ENCODE measurements at regions not wholly inside any gene's neighbourhood (a gene's known extent, or its start where the extent isn't known, plus 50 kb on each side); places are given as distances from the start of the nearest gene placed in this dataset.

GRCh38 chr1:79133774-79134364 lies 127.3 kb upstream of the ADGRL4 start:
- H3K4me1 Mint-ChIP-seq: no peaks in the 10 kb centered on the region
- H3K36me3 Mint-ChIP-seq (ENCODE audit: insufficient read depth): no peaks in the 10 kb centered on the region
- ATAC-seq (replicated peaks; ENCODE audit: extremely low read depth, poor library complexity, severe bottlenecking): no peak
- H3K27me3 Mint-ChIP-seq: no peaks in the 10 kb centered on the region
- peaks cover 7% of the 10 kb centered on the region for H3K9me3 Mint-ChIP-seq
- no peak overlapping the region for H3K4me3 Mint-ChIP-seq
- DNase-seq (ENCODE audit: low spot score in 2 of 2): no peak
- H3K27ac Mint-ChIP-seq (ENCODE audit: low read depth): no peak overlapping the region

- no peaks in the 10 kb centered on the region for H3K4me1 Mint-ChIP-seq
- H3K27ac Mint-ChIP-seq (ENCODE audit: low read depth): no peak overlapping the region
- DNase-seq (ENCODE audit: low spot score in 2 of 2) (no peak), ATAC-seq (replicated peaks; ENCODE audit: extremely low read depth, poor library complexity, severe bottlenecking) (no peak)
- H3K4me3 Mint-ChIP-seq: no peak overlapping the region
- no peaks in the 10 kb centered on the region for H3K36me3 Mint-ChIP-seq (ENCODE audit: insufficient read depth)
- H3K27me3 Mint-ChIP-seq: no peaks in the 10 kb centered on the region
- peaks cover 7% of the 10 kb centered on the region for H3K9me3 Mint-ChIP-seq
Observed at GRCh38 chr1:79131626-79132025, 125.1 kb upstream of the ADGRL4 start.

DNA sequence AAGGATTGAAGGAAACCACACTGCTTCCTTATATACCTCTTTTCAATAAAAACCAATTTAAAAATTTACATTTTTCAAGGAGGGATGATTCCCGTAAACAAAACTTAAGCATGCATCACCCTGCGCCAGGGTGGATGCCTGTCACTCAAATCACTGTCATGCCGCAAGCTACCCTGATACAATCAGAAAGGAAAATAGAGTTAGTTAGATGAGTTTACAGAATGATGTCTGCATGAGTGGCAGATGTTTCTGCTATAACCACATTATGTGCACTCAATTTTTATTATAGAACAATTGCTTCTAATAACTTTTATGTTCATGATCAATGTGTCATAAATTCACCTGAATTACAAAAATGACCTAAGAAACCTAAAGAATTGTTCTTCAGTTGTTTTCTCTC lies 123.4 kb upstream of the ADGRL4 start:
- H3K4me3 Mint-ChIP-seq: no peak overlapping the region
- no peaks in the 10 kb centered on the region for H3K27me3 Mint-ChIP-seq
- ATAC-seq (replicated peaks; ENCODE audit: extremely low read depth, poor library complexity, severe bottlenecking) (no peak), DNase-seq (ENCODE audit: low spot score in 2 of 2) (no peak)
- peaks cover 20% of the 10 kb centered on the region for H3K9me3 Mint-ChIP-seq
- H3K27ac Mint-ChIP-seq (ENCODE audit: low read depth): no peak overlapping the region
- no peaks in the 10 kb centered on the region for H3K36me3 Mint-ChIP-seq (ENCODE audit: insufficient read depth)
- H3K4me1 Mint-ChIP-seq: no peaks in the 10 kb centered on the region

DNA sequence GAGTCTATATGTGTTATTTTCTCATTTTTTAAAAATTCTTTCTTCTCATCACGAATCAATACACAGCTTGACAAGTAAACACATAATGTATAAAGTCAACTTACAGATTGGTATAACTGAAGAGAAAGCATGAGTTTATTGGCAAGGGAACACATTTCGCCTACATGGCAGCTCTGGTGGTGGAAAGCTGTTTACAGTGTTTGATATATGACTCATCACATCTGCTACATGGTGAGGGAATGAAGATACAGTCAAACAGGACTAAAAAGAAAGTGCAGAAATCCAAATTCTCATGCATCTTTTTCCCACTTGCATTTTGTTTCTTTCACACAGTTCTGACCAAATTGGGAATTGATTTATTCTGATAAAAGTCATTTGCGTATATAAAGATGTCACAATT lies 122.2 kb upstream of the ADGRL4 start:
- peaks cover 24% of the 10 kb centered on the region for H3K9me3 Mint-ChIP-seq
- H3K36me3 Mint-ChIP-seq (ENCODE audit: insufficient read depth): no peaks in the 10 kb centered on the region
- H3K4me3 Mint-ChIP-seq: no peak overlapping the region
- ATAC-seq (replicated peaks; ENCODE audit: extremely low read depth, poor library complexity, severe bottlenecking): no peak
- no peaks in the 10 kb centered on the region for H3K4me1 Mint-ChIP-seq
- no peaks in the 10 kb centered on the region for H3K27me3 Mint-ChIP-seq
- no peak for DNase-seq (ENCODE audit: low spot score in 2 of 2)
- no peak overlapping the region for H3K27ac Mint-ChIP-seq (ENCODE audit: low read depth)

- Mint-ChIP-seq H3K4me1 (no peaks in the 10 kb centered on the region), H3K27ac (ENCODE audit: low read depth) (no peak overlapping the region), H3K4me3 (no peak overlapping the region), H3K9me3 (peaks cover 17% of the 10 kb centered on the region), H3K27me3 (no peaks in the 10 kb centered on the region), H3K36me3 (ENCODE audit: insufficient read depth) (no peaks in the 10 kb centered on the region)
- no peak for ATAC-seq (replicated peaks; ENCODE audit: extremely low read depth, poor library complexity, severe bottlenecking)
- DNase-seq (ENCODE audit: low spot score in 2 of 2): no peak
Observed at GRCh38 chr1:79124756-79125155, 118.2 kb upstream of the ADGRL4 start.

DNA sequence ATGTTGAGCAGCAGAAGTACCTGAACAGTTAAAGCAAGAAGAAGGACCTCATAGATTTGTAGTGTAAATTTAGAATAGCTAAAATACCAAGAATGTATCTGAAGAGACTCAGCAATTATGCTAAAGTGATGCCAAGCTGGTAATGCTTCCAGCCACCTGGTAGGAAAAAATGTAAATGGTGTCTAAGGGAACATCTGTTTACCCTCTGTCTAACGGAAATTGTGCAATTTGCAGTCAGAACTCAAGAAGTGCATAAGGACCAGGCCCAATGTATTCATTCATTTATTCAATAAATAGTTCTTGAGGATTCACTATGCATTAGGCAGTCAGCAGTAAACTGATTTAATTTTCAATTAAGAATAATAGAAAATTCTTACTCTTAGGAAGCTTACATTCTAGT lies 116.0 kb upstream of the ADGRL4 start:
- Mint-ChIP-seq H3K9me3 (peaks cover 17% of the 10 kb centered on the region), H3K36me3 (ENCODE audit: insufficient read depth) (no peaks in the 10 kb centered on the region), H3K4me3 (no peak overlapping the region), H3K27ac (ENCODE audit: low read depth) (no peak overlapping the region), H3K4me1 (no peaks in the 10 kb centered on the region), H3K27me3 (no peaks in the 10 kb centered on the region)
- DNase-seq (ENCODE audit: low spot score in 2 of 2) (no peak), ATAC-seq (replicated peaks; ENCODE audit: extremely low read depth, poor library complexity, severe bottlenecking) (no peak)

GRCh38 chr1:79117376-79117775 lies 110.8 kb upstream of the ADGRL4 start:
- Mint-ChIP-seq H3K36me3 (ENCODE audit: insufficient read depth) (no peaks in the 10 kb centered on the region), H3K27me3 (no peaks in the 10 kb centered on the region)
- no peak for ATAC-seq (replicated peaks; ENCODE audit: extremely low read depth, poor library complexity, severe bottlenecking)

DNA sequence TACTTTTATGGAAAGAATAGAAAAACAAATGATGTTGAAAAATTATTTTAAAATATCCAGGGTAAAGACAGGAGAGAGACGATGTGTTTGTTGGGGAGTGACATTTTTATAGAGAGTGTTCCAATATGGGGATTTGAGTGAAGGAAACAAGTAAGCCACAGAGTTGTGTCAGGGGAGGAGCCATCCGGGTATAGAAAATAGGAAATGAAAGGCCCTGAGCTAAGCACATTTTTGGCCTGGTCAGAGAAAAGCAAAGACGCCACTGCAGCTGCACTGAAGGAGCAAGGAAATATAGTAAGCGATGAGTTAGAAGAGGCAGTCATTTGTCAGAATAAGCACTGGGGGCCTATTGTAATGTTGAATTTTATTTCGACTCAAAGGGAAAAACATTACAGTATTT lies 107.3 kb upstream of the ADGRL4 start:
- Mint-ChIP-seq H3K4me1 (no peaks in the 10 kb centered on the region), H3K27ac (ENCODE audit: low read depth) (no peak overlapping the region), H3K36me3 (ENCODE audit: insufficient read depth) (no peaks in the 10 kb centered on the region), H3K9me3 (peaks cover 13% of the 10 kb centered on the region), H3K27me3 (no peaks in the 10 kb centered on the region), H3K4me3 (no peak overlapping the region)
- DNase-seq (ENCODE audit: low spot score in 2 of 2): no peak
- ATAC-seq (replicated peaks; ENCODE audit: extremely low read depth, poor library complexity, severe bottlenecking): no peak

More at GRCh38 chr1:79117376-79117775, 110.8 kb upstream of the ADGRL4 start:
- H3K4me1 Mint-ChIP-seq: no peaks in the 10 kb centered on the region
- H3K27ac Mint-ChIP-seq (ENCODE audit: low read depth): no peak overlapping the region
- no peak for DNase-seq (ENCODE audit: low spot score in 2 of 2)
- peaks cover 13% of the 10 kb centered on the region for H3K9me3 Mint-ChIP-seq
- no peak overlapping the region for H3K4me3 Mint-ChIP-seq

- Mint-ChIP-seq H3K9me3 (peaks cover 15% of the 10 kb centered on the region), H3K36me3 (ENCODE audit: insufficient read depth) (no peaks in the 10 kb centered on the region), H3K27me3 (no peaks in the 10 kb centered on the region), H3K4me1 (no peaks in the 10 kb centered on the region), H3K4me3 (no peak overlapping the region), H3K27ac (ENCODE audit: low read depth) (no peak overlapping the region)
- ATAC-seq (replicated peaks; ENCODE audit: extremely low read depth, poor library complexity, severe bottlenecking) (no peak), DNase-seq (ENCODE audit: low spot score in 2 of 2) (no peak)
Observed at GRCh38 chr1:79110749-79111148, 104.2 kb upstream of the ADGRL4 start.

- H3K4me1 Mint-ChIP-seq: no peaks in the 10 kb centered on the region
- H3K9me3 Mint-ChIP-seq: peaks cover 22% of the 10 kb centered on the region
- no peak for ATAC-seq (replicated peaks; ENCODE audit: extremely low read depth, poor library complexity, severe bottlenecking)
- H3K36me3 Mint-ChIP-seq (ENCODE audit: insufficient read depth): peaks cover 2% of the 10 kb centered on the region
- DNase-seq (ENCODE audit: low spot score in 2 of 2): no peak
- H3K27ac Mint-ChIP-seq (ENCODE audit: low read depth): no peak overlapping the region
- H3K4me3 Mint-ChIP-seq: no peak overlapping the region
- H3K27me3 Mint-ChIP-seq: no peaks in the 10 kb centered on the region
Observed at GRCh38 chr1:79109445-79109844, 102.9 kb upstream of the ADGRL4 start.

- Mint-ChIP-seq H3K9me3 (peaks cover 14% of the 10 kb centered on the region), H3K4me1 (no peaks in the 10 kb centered on the region), H3K27ac (ENCODE audit: low read depth) (no peak overlapping the region), H3K4me3 (no peak overlapping the region), H3K27me3 (no peaks in the 10 kb centered on the region), H3K36me3 (ENCODE audit: insufficient read depth) (peaks cover 2% of the 10 kb centered on the region)
- DNase-seq (ENCODE audit: low spot score in 2 of 2): no peak
- no peak for ATAC-seq (replicated peaks; ENCODE audit: extremely low read depth, poor library complexity, severe bottlenecking)
Observed at GRCh38 chr1:79105500-79105899, 99.0 kb upstream of the ADGRL4 start.

DNA sequence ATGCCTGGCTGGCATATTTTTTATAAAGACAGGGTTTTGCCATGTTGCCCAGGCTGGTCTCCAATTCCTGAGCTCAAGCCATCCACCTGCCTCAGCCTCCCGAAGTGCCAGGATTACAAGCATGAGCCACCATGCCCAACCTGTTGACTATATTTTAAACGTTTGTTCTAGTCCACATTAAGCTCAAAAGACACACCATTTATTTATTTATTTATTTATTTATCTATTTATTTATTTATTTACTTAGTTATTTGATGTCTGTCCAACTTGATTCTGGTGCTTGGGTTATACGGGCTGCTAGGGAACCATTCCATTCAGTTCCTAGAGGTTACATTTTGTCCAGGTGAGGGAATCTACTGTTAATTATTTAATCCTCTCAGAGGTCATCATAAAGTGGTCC lies 98.1 kb upstream of the ADGRL4 start:
- H3K36me3 Mint-ChIP-seq (ENCODE audit: insufficient read depth): peaks cover 2% of the 10 kb centered on the region
- H3K27me3 Mint-ChIP-seq: no peaks in the 10 kb centered on the region
- peaks cover 14% of the 10 kb centered on the region for H3K9me3 Mint-ChIP-seq
- H3K27ac Mint-ChIP-seq (ENCODE audit: low read depth): no peak overlapping the region
- no peak for ATAC-seq (replicated peaks; ENCODE audit: extremely low read depth, poor library complexity, severe bottlenecking)
- no peak overlapping the region for H3K4me3 Mint-ChIP-seq
- no peak for DNase-seq (ENCODE audit: low spot score in 2 of 2)
- H3K4me1 Mint-ChIP-seq: no peaks in the 10 kb centered on the region

DNA sequence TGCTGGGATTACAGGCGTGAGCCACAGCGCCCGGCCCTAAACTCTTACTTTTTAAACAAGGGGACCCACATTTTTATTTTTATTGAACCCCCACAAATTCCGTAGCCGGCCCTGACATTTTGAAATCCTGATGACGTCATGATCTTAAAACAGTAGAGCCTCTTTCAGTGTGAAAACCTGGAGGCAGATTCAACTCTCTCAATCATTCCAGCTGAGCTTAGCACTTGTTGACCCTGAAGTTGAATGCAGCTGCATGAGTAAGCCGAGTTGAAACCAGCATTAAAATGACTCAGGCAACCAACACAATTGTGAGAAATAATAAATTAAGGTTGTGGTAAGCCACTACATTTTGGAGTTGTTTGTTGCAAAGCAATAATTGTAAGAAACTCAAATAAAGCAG lies 93.9 kb upstream of the ADGRL4 start:
- no peak for DNase-seq (ENCODE audit: low spot score in 2 of 2)
- Mint-ChIP-seq H3K4me1 (no peaks in the 10 kb centered on the region), H3K4me3 (no peak overlapping the region), H3K9me3 (peaks cover 22% of the 10 kb centered on the region), H3K27me3 (no peaks in the 10 kb centered on the region), H3K36me3 (ENCODE audit: insufficient read depth) (peaks cover 2% of the 10 kb centered on the region), H3K27ac (ENCODE audit: low read depth) (no peak overlapping the region)
- no peak for ATAC-seq (replicated peaks; ENCODE audit: extremely low read depth, poor library complexity, severe bottlenecking)

GRCh38 chr1:79090985-79091384 lies 84.5 kb upstream of the ADGRL4 start:
- Mint-ChIP-seq H3K4me3 (no peak overlapping the region), H3K9me3 (peaks cover 2% of the 10 kb centered on the region), H3K27ac (ENCODE audit: low read depth) (no peak overlapping the region), H3K27me3 (no peaks in the 10 kb centered on the region), H3K4me1 (no peaks in the 10 kb centered on the region), H3K36me3 (ENCODE audit: insufficient read depth) (peaks cover 2% of the 10 kb centered on the region)
- DNase-seq (ENCODE audit: low spot score in 2 of 2): no peak
- ATAC-seq (replicated peaks; ENCODE audit: extremely low read depth, poor library complexity, severe bottlenecking): no peak

All from central memory CD8-positive, alpha-beta T cell (primary cell).